IPS DF 6.9 (cell line): ENCODE measurements at regions not wholly inside any gene's neighbourhood (a gene's known extent, or its start where the extent isn't known, plus 50 kb on each side); places are given as distances from the start of the nearest gene placed in this dataset.
"Not testable (repeated sequence)": the region's sequence is repeated elsewhere in the genome, so short reads cannot be mapped to it uniquely, and the experiment has no call there.

ENCODE experiments used
- DNase-seq: peaks from one replicate; pipeline ENCODE4 v3.0.0-alpha.2; 2013; ENCODE audit warnings: low read depth, low spot score
- H3K27ac ChIP-seq: one replicate; pipeline ENCODE4 v1.5.1; 2013; ENCODE audit warnings: low read length, control low read depth
- H3K27me3 ChIP-seq: 2 replicates; pipeline ENCODE4 v1.6.1; 2013; ENCODE audit warnings: mild to moderate bottlenecking, low read length; ENCODE audit not compliant: control insufficient read depth, insufficient read depth
- H3K36me3 ChIP-seq: 2 replicates; pipeline ENCODE4 v1.6.1; 2013; ENCODE audit warnings: low read length; ENCODE audit not compliant: control insufficient read depth, insufficient read depth
- H3K4me1 ChIP-seq: 2 replicates; pipeline ENCODE4 v1.6.1; 2013; ENCODE audit warnings: low read length; ENCODE audit not compliant: control insufficient read depth, insufficient read depth
- H3K4me3 ChIP-seq: 2 replicates; pipeline ENCODE4 v1.5.1; 2013; ENCODE audit warnings: mild to moderate bottlenecking, low read length
- H3K9me3 ChIP-seq: 2 replicates; pipeline ENCODE4 v1.6.1; 2013; ENCODE audit warnings: low read length, inconsistent platforms; ENCODE audit not compliant: control insufficient read depth, insufficient read depth
- WGBS: extraction: QIAGEN DNeasy Blood & Tissue Kit; methylation state at CpG from one replicate; pipeline ENCODE4 v1.1.7; 2013; ENCODE audit warnings: mixed read lengths, missing lambda C conversion rate; ENCODE audit not compliant: insufficient read length, insufficient coverage; 5-methylcytosine and 5-hydroxymethylcytosine counted together

DNA sequence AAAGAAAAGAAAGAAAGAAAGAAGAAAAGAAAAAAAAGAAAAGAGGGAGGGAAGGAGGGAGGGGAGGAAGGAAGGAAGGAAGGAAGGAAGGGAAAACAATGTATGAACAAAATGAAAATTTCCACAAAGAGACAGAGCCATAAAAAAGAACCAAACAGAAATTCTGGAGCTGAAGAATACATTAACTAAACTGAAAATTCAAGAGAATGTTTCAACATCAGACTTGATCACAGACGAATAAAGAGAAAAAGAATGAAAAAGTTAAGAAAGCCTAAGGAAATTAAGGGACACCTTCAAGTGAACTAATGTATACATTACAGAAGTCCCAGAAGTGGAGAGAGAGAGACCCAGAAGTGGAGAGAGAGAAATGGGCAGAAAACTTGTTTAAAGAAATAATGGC is 60.9 kb upstream of the RAB6C start:
- Histone ChIP-seq H3K9me3 (no peaks in the 10 kb centered on the region), H3K36me3 (no peaks in the 10 kb centered on the region), H3K4me3 (no peak overlapping the region), H3K4me1 (no peaks in the 10 kb centered on the region), H3K27me3 (no peaks in the 10 kb centered on the region), H3K27ac (no peak overlapping the region)
- no CpG with 5 or more reads among the region's 1 CpG for WGBS
- DNase-seq, result no peak

- Histone ChIP-seq H3K4me1 (no peaks in the 10 kb centered on the region), H3K27ac (no peak overlapping the region), H3K4me3 (peak overlapping the region; percentile 17; the same call in 1 of the 2 replicates), H3K9me3 (no peaks in the 10 kb centered on the region), H3K36me3 (no peaks in the 10 kb centered on the region), H3K27me3 (no peaks in the 10 kb centered on the region)
- no CpG with 5 or more reads among the region's 21 CpGs for WGBS
- DNase-seq, result no peak
Measured at GRCh38 chr2:129922571-129923264, 56.7 kb upstream of the RAB6C start.

GRCh38 chr2:129923265-129924091 is 56.0 kb upstream of the RAB6C start:
- WGBS, result no CpG with 5 or more reads among the region's 30 CpGs
- H3K4me3 ChIP-seq, result peak overlapping the region; percentile 17; the same call in 1 of the 2 replicates
- no peaks in the 10 kb centered on the region for H3K27me3 ChIP-seq
- H3K27ac ChIP-seq, result no peak overlapping the region
- DNase-seq, result peak; percentile 66
- H3K4me1 ChIP-seq, result no peaks in the 10 kb centered on the region
- H3K36me3 ChIP-seq, result no peaks in the 10 kb centered on the region
- no peaks in the 10 kb centered on the region for H3K9me3 ChIP-seq

DNA sequence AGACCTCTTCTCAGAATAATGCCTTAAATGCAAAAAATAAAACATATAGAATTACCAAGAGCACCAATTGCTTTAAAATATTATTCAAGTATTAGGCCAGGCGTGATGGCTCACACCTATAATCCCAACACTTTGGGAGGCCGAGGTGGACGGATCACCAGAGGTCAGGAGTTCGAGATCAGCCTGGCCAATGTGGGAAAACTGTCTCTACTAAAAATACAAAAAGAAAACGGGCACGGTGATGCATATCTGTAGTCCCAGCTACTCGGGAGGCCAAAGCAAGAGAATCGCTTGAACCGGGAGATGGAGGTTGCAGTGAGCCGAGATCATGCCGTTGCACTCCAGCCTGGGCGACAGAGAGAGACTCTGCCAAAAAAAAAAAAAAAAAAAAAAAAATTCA is 55.4 kb upstream of the RAB6C start:
- not testable (repeated sequence) for H3K36me3 ChIP-seq, H3K4me3 ChIP-seq, H3K27me3 ChIP-seq, H3K4me1 ChIP-seq, DNase-seq, H3K27ac ChIP-seq, H3K9me3 ChIP-seq
- WGBS, result no CpG with 5 or more reads among the region's 12 CpGs

DNA sequence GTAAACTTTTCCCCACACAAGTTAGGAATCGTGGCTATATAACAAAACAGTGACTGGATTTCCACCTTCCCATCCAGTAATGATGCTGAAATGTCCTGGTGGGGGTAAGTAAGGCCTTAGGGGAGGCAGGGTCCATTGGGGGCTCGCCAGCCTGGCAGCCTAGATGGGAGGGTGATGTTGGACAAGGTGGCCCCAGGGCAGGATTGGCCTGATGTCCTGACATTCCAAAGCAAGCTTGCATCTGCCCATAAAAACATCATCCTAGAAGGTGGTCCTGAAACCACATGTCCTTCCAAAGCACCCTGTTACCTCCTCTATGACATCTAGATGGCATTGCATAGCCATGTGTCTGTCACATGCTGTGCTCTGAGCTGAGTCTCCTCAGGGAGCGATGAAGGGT is 54.1 kb upstream of the RAB6C start:
- Histone ChIP-seq H3K27me3 (no peaks in the 10 kb centered on the region), H3K4me3 (no peak overlapping the region), H3K27ac (no peak overlapping the region), H3K9me3 (no peaks in the 10 kb centered on the region), H3K4me1 (no peaks in the 10 kb centered on the region), H3K36me3 (no peaks in the 10 kb centered on the region)
- DNase-seq, result no peak
- WGBS, result no CpG with 5 or more reads among the region's 3 CpGs

GRCh38 chr2:129927696-129928095 is 51.8 kb upstream of the RAB6C start:
- Histone ChIP-seq H3K36me3 (no peaks in the 10 kb centered on the region), H3K27me3 (no peaks in the 10 kb centered on the region), H3K27ac (no peak overlapping the region), H3K4me1 (no peaks in the 10 kb centered on the region), H3K9me3 (no peaks in the 10 kb centered on the region), H3K4me3 (no peak overlapping the region)
- no peak for DNase-seq
- WGBS, result no CpG with 5 or more reads among the region's 1 CpG

DNA sequence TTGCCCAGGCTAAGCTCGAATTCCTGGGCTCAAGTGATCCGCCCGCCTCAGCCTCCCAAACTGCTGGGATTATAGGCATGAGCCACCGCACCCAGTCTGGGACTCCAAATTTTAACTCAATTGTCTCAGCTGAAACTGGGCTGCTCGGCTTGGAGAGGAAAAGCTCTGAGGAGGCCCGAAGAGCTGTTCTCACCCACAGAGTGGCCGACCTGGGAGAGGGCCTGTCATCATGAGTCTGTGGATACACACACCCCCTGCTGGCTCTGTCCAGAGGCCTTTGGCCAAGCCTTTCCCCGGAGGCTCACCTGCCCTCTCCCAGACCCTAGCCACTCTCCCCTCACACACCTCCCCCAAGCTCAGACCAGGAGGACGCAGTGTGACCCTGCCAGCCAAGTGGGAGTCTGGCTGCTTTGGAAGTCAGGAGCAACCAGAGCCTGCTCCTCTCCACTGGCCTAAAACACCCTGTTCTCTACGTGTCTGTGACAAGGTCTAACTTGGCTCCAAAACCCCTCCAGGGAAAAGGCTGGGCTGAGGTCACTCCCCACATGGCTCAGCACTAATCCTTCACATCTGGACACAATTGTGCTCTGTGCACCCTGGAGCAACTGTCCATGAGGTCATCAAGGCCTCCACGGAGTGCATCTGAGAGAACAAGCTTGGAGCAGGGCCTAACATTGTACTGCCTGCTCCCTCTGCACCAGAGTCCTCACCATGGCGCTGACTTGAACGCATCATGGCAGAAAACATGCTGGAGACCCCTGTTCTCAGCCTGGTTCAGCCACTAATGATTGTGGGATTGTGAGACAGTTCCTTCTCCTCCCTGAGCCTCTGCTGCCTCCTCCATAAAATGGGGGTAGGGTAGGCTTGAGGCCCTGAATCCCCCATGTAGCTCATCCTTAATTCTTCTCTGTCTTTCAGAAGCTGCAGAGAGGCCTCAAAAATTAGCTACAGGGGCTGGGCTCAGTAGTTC is 49.9 kb upstream of the RAB6C start:
- no peaks in the 10 kb centered on the region for H3K9me3 ChIP-seq

More for the DNA sequence above, 49.9 kb upstream of the RAB6C start:
- Histone ChIP-seq H3K36me3 (no peaks in the 10 kb centered on the region), H3K4me1 (0 out of 2 replicates have a peak, but pooled peaks cover 2% of the 10 kb centered on the region), H3K4me3 (no peak overlapping the region), H3K27me3 (no peaks in the 10 kb centered on the region; the same call in 1 of the 2 replicates), H3K27ac (no peak overlapping the region)
- no CpG with 5 or more reads among the region's 13 CpGs for WGBS
- DNase-seq, result no peak
